Midbrain (tissue), 1 donor: ENCODE measurements at regions not wholly inside any gene's neighbourhood (a gene's known extent, or its start where the extent isn't known, plus 50 kb on each side); places are given as distances from the start of the nearest gene placed in this dataset.
"Not testable (repeated sequence)": the region's sequence is repeated elsewhere in the genome, so short reads cannot be mapped to it uniquely, and the experiment has no call there.

Experiments used
- DNase-seq: peaks from one replicate; lab custom pipeline; 2025; lab: John Stamatoyannopoulos, UW

DNA sequence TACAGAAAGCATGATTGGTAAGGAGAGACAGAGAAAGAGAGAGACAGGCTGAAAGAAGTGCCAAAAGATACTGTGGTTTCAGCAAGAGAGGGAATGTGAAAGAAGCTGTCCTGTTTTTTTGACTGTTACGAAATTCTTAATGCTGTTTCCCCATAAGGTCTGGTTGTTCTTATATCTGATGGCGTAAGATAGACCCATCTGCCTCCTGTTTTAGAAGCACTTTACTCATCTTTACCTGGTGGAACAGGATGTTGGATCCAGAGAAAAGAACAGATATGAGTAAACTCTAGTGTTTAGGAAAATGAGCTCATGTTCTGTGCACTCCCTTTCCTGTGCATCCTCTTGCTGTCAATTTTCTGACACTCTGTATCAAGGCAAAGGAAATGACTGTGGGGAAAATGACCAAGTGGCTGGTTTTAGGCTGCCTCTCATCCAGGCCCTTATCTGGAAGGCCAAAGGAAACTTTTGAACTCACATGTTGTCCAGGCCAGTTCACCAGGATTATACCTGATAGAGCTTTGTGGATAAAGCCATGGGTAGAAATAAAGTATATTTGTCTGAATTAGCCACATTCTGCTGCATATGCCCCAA is 311.7 kb upstream of the HTR2C start:
- DNase-seq = no peak

- DNase-seq = not testable (repeated sequence)
Measured at GRCh38 chrX:114270371-114270770, 313.5 kb upstream of the HTR2C start.

DNA sequence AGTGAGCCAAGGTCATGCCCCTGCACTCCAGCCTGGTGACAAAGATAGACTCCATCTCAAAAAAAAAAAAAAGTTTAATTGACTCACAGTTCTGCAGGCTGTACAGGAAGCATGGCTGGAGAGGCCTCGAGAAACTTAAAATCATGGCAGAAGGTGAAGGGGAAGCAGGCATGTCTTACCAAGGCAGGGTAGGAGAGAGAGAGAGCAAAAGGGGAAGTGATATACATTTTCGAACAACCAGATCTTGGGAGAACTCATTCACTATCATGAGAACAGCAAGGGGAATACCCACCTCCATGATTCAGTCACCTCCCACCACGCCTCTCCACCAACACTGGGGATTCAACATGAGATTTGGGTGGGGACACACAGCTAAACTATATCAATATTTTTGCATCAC is 315.2 kb upstream of the HTR2C start:
- DNase-seq = no peak

GRCh38 chrX:114267142-114267541 is 316.7 kb upstream of the HTR2C start:
- DNase-seq = no peak

GRCh38 chrX:114252186-114252585 is 331.7 kb upstream of the HTR2C start:
- no peak for DNase-seq

DNA sequence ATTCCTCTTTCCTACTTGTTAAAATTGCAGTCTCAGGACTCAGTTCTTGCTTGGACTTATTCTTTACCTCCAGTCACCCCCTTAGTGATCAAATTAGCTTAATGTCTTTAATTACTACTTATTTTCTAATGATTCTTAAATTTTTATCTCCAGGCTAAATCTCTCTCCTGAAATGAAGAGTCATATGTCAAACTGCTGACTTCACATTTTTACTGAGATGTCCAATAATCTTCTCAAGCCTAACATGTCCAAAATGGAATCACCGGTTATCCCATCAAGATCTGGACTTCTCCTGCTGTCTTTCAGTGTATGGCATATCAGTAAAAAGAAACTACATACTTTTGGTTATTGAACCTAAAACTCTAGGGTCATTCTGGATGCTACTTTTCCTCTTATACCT is 332.3 kb upstream of the HTR2C start:
- no peak for DNase-seq

DNA sequence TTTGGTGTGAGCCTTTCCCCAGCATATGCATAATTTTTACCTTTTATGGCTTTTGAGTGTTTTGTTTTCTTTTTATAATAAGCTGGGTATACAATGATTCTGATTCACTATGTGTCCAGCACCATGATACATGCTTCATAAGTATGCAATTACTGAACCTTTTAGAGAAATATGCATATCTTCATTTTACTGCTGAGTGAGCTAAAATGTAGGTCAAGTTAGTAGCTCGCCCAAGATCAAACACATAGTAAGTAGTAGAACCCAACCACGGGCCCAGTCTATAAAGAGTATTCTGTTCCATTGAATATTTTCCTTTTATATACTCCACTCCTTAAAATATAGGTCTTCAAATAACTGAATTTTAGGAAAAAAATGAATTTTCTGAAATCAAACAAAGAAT is 362.4 kb upstream of the HTR2C start:
- no peak for DNase-seq

- DNase-seq = no peak
Measured at GRCh38 chrX:114210879-114211278, 373.0 kb upstream of the HTR2C start.

DNA sequence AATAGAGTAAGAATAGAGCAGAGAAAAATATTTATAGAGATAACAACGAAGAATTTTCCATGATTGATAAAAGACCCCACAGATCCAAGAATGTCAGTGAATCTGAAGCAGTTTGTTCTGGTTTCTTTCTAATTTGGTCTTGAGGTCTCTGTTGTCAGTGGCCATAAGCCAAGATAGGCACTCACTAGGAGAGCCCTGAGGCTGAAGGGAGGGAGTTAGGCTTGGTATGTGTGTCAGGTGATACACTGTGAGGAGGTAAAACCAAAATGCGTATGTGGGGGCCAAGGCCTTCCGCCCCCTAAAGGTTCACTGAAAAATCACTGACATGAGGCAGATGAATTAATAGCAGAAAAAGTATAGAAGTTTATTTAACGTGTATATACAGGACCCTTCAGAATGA is 382.3 kb upstream of the HTR2C start:
- no peak for DNase-seq

DNA sequence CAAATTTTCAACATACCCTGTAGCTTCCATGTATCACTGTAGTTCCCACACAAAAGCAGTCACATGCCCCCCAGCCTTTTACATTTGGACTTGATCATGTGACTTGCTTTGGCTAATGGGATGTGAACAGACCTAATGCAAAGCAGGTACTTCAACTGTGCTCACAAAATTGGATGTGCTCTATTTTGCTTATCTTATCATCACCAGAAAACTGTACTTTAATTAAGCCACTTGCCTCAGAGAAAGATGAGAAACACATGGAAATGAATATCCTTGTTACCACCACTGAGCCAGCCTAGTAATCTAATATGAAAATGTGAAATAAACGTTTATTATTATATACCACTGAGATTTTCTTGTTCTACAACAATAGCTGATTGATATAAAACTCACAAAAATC is 402.7 kb upstream of the HTR2C start:
- no peak for DNase-seq

DNA sequence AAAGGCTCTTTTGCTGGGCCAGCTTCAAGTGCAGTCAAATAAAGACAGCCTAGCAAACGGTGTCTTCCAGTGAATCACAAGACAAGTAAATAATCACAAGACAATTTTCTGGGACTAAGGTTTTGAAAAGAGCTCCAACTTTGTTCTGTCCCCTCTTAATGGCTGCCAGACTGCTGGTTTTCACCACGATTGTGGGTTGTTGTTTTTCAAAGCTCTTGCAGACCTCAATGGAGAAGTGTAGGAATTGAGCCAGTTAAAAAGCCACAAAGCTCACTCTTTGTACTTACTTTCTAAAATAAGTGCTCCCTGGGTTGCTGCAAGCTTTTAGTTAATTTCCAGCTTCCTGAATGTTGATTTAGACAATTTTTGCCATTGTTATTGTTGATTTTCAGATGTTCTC is 405.8 kb upstream of the HTR2C start:
- DNase-seq = no peak

DNA sequence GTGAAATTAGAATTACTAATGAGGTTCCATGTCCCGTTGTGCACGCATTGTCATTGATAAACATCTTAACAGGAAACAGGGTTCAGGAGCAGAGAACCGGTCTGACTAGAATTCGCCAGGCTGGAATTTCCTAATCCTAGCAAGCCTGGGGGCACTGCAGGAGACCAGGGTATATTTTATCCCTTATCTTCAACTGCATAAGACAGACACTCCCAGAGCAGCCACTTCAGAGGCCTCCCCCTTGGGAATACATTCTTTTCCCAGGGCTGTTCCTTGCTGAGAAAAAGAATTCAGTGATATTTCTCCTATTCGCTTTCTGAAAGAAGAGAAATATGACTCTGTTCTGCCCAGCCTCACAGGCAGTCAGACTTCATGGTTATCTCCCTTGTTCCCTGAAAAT is 416.6 kb upstream of the HTR2C start:
- not testable (repeated sequence) for DNase-seq

GRCh38 chrX:114166601-114167000 is 417.3 kb upstream of the HTR2C start:
- no peak for DNase-seq

DNA sequence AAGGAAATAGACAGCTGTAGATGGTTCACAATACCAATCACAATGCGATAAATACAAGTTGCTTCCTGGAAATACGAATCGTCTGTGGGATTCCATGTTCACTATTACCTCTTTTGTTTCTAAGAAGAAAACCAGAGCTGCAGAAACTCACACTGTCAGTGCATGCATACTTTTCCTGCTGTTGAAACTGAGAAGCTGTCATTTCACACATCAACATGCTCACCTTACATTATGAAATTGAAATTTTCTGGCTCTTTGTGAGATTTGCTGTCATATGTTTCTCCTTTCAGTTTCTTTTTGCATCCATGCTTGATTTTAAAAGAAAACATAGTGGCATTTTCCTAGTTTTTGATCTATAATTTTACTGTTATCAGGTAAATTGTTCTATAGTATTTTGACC is 418.3 kb upstream of the HTR2C start:
- no peak for DNase-seq

DNA sequence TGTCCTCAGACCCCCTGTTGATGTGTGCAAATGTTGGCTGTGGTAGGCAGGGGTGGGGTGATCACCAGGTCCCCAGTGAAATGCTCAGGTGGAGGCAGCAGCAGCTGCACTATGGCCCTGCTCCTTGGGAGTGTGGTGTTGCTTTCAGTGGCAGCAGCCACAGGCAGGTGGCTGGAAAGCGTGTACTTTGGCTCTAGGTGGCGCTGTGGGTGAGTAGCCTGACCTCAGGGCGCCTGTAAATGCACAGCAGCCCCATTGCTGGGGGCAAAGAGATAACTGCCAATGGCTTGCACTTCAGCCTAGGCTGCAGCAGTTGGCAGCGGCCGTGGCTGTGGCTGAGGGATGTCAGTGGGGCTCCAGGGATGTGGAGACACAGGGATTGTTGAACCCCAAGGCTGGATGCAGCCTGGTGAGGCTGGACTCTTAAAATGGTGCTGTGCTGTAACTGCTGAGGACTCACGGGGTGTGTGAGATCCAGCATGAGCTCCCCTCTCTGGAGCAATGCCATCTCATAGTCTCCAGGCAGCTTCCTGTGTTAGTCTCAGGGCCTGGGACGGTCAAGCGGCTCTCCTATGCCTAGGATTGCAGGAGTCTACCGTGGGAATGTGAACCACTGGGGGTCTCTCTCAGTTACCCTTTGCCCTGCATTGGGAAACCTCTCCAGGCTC is 421.7 kb upstream of the HTR2C start:
- DNase-seq = no peak

- no peak for DNase-seq
Measured at GRCh38 chrX:114152801-114153200, 431.1 kb upstream of the HTR2C start.

DNA sequence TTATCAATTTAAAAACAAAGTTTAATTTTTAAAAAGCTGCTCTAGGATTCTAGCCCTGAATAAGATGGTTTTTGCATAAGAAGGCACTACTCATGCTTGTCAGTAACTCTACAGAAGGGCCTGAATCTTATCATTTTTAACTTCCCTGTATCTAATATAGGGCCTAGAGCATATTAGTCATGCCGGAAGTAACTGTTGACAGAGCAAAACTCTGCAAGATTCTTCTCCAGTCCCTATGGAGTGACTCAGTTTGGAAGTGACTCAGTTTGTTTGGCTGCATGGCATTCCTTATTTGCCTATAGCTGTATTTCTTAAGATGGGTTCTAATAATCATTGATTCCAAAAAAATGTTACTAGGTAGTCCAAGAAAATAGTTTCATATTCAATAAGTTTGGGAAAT is 431.8 kb upstream of the HTR2C start:
- no peak for DNase-seq

- DNase-seq = no peak
Measured at GRCh38 chrX:114134465-114134864, 449.4 kb upstream of the HTR2C start.

GRCh38 chrX:114127411-114128025 is 456.4 kb upstream of the HTR2C start:
- DNase-seq = no peak

GRCh38 chrX:114127005-114127404 is 456.9 kb upstream of the HTR2C start:
- DNase-seq = no peak

DNA sequence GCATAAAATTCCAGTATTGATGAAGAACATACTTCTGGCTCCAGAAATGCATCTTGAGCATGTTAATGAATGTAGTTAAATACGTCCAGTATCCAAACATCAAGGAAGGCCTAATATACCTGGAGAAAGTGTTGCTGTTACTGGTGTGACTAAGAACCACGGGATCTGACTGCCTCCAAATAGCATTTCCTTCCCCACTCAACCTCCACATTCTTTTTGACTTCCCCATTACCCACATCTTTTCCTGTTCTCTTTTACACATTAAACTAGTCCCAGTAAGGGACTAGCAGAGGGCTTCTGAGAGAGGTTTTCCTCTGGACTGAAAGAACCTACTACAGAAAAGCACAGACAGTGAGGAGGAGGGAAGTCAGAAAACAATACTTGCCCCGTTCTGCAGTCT is 482.8 kb upstream of the HTR2C start:
- DNase-seq = no peak

DNA sequence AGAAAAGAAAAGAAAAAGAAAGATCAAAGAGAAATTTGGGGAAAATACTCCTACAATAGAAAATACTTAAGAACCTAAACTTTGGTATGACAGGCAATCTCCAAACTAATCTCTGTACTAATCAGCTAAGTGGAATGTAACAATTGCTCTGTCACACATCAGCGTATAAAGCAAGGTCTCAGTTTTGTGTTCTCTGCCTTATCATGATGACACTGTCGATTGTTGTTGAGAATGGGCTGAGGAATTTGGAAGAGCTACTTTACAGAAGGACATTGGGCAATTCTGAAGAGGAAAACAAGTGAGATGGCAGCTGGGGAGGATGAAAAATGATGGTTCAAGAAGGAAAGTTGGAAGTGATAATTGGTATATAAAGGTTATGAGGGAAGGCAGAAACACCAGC is 486.0 kb upstream of the HTR2C start:
- no peak for DNase-seq

DNA sequence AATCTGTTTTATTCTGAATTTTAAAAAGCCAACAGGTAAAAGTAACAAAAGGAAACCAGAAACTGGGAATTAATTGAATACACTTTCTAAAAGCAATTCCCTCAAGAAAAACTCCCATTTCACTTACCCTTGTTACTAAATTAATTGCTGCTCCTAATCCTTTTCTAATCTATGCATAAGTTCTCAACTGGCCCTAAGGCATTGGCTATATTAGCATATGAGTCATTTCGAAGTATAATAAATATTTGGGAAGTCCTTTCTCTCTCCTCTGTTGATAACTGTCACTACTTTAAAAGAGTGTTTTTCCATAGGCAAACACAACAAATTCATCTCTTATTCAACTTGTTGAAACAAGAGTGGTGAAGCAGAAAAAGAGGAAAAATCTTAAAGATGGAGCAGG is 486.5 kb upstream of the HTR2C start:
- DNase-seq = no peak

- no peak for DNase-seq
Measured at GRCh38 chrX:114095789-114096188, 488.1 kb upstream of the HTR2C start.
